ENCODE measurements at regions not wholly inside any gene's neighbourhood (a gene's known extent, or its start where the extent isn't known, plus 50 kb on each side); places are given as distances from the start of the nearest gene placed in this dataset.

- H3K4me1 ChIP-seq, result no peaks in the 10 kb centered on the region
- H3K9me3 ChIP-seq, result no peaks in the 10 kb centered on the region
- DNase-seq, result peak in 1 of 2 donors; percentile 28
- no peaks in the 10 kb centered on the region for H3K27me3 ChIP-seq
- H3K27ac ChIP-seq, result no peak overlapping the region
- TF ChIP-seq POLR2A (IDR thresholded peaks at IDR 0.05), result no peak
- peak; percentile 42 to 60 (median 48) for TF ChIP-seq CTCF (IDR thresholded peaks at IDR 0.05)
- no peaks in the 10 kb centered on the region for H3K36me3 ChIP-seq
- H3K4me3 ChIP-seq, result no peak overlapping the region
- intact Hi-C loops (cut with DNase I; ENCODE audit: low total_unique reads), result no loop called here
Observed at GRCh38 chr2:174697255-174697654, 67.0 kb downstream of the CHRNA1 start.

DNA sequence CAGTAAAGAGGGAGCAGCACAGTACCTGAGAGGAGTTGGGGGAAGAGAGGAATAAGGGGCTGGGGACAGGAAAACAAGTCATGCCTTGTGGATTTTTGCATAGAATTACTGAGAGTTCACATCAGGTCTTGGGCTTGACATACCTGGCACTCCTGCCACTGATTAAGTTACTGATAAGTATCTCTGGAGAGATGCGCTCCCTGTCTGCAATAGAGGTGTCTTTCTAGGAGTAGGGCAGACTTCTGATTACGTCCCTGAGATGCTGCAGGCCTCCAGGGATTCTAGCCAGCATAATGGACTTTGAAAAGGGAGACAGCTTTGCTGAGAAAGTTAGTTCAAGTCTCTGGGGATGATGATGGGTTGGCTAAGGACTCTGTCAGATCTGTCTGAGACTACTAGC lies 69.4 kb downstream of the CHRNA1 start:
- Histone ChIP-seq H3K27ac (no peak overlapping the region), H3K4me1 (no peaks in the 10 kb centered on the region), H3K27me3 (no peaks in the 10 kb centered on the region), H3K9me3 (no peaks in the 10 kb centered on the region), H3K4me3 (no peak overlapping the region), H3K36me3 (no peaks in the 10 kb centered on the region)
- no peak for TF ChIP-seq CTCF (IDR thresholded peaks at IDR 0.05)
- no peak for TF ChIP-seq POLR2A (IDR thresholded peaks at IDR 0.05)
- no peak for DNase-seq
- intact Hi-C loops (cut with DNase I; ENCODE audit: low total_unique reads), result no loop called here

DNA sequence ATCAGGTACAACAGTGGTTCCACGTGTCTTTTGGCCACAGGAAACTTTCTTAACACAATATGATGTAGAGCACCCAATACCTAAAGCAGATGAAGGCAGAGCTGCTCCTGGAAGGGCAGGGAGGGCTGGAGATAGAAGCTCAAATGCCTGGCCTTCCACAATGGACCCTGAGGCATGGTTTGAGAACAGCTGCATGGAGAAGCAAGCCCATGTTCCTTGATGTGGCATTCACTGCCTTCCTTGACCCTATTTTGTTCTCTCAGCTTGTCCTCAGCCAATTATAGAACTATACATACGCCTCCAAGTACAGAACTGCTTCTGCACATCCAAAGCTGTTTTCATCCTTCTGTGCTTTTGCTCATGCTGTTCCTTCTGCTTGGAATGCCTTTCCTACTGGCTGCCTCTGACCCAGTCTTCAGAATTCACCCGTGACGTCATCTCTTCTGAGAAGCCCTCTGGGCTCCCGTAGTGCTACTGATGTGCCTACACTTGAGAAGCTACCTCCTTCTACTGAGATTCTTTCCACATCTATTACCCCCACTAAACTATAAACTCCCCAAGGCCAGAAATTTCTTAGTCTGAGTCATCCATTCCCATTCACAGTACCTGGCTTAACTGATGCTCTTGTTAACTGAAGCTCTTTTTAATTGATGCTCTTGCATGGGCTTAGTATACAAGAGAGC lies 69.9 kb downstream of the CHRNA1 start:
- intact Hi-C loops (cut with DNase I; ENCODE audit: low total_unique reads), result no loop called here
- Histone ChIP-seq H3K4me1 (no peaks in the 10 kb centered on the region), H3K27me3 (no peaks in the 10 kb centered on the region), H3K4me3 (no peak overlapping the region), H3K9me3 (no peaks in the 10 kb centered on the region), H3K36me3 (no peaks in the 10 kb centered on the region), H3K27ac (no peak overlapping the region)
- no peak for DNase-seq
- TF ChIP-seq CTCF (IDR thresholded peaks at IDR 0.05) (no peak), POLR2A (IDR thresholded peaks at IDR 0.05) (no peak)

DNA sequence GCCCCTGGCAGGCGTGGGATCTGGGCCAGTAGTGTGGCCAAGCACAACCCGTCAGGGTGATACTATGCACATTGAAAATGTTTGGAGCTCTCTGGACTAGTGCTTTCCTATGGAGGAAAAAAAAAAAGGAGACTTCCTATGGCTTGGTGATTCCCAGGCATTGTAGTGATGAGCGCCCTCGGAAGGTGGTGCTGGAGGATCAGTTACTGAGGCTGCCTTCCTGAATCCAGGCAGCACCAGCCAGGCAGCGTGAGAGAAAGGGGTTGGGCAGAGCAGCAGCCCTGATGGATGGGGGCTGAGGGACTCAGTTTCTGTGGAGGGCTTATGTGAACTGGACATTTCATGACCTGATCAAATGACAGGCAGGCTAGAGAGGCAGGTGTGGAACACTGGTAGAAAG lies 70.9 kb downstream of the CHRNA1 start:
- no peak for DNase-seq

More for the DNA sequence above, 70.9 kb downstream of the CHRNA1 start:
- TF ChIP-seq CTCF (IDR thresholded peaks at IDR 0.05) (no peak), POLR2A (IDR thresholded peaks at IDR 0.05) (no peak)
- intact Hi-C loops (cut with DNase I; ENCODE audit: low total_unique reads), result no loop called here
- no peak overlapping the region for H3K4me3 ChIP-seq
- no peaks in the 10 kb centered on the region for H3K4me1 ChIP-seq
- H3K27ac ChIP-seq, result no peak overlapping the region
- no peaks in the 10 kb centered on the region for H3K36me3 ChIP-seq
- H3K9me3 ChIP-seq, result no peaks in the 10 kb centered on the region
- H3K27me3 ChIP-seq, result no peaks in the 10 kb centered on the region
